ENCODE measurements at regions not wholly inside any gene's neighbourhood (a gene's known extent, or its start where the extent isn't known, plus 50 kb on each side); places are given as distances from the start of the nearest gene placed in this dataset.

GRCh38 chr2:145015561-145015960 is 495.6 kb upstream of the ZEB2 start:
- no peak for TF ChIP-seq POLR2A (IDR thresholded peaks at IDR 0.05)
- TF ChIP-seq CTCF (IDR thresholded peaks at IDR 0.05) = no peak
